Progenitor cell of endocrine pancreas (in vitro differentiated cells): ENCODE measurements at regions not wholly inside any gene's neighbourhood (a gene's known extent, or its start where the extent isn't known, plus 50 kb on each side); places are given as distances from the start of the nearest gene placed in this dataset.

ENCODE experiments used
- DNase-seq: peaks from one replicate; pipeline ENCODE4 v3.0.0; 2021; ENCODE audit warnings: low spot score; ENCODE audit not compliant: unreplicated experiment
- H3K27ac Mint-ChIP-seq: 2 replicates; pipeline ENCODE4 v1.8.0; 2021; ENCODE audit warnings: mild to moderate bottlenecking, moderate library complexity, mixed read lengths
- H3K27me3 Mint-ChIP-seq: 2 replicates; pipeline ENCODE4 v1.8.0; 2021; ENCODE audit warnings: mixed read lengths
- H3K36me3 Mint-ChIP-seq: 2 replicates; pipeline ENCODE4 v1.8.0; 2022; ENCODE audit warnings: mixed read lengths; ENCODE audit not compliant: insufficient read depth
- H3K4me1 Mint-ChIP-seq: 2 replicates; pipeline ENCODE4 v1.8.0; 2021; ENCODE audit warnings: low read depth, mixed read lengths
- H3K4me3 Mint-ChIP-seq: 2 replicates; pipeline ENCODE4 v1.8.0; 2021; ENCODE audit warnings: low read depth, mild to moderate bottlenecking, moderate library complexity, mixed read lengths
- H3K9me3 Mint-ChIP-seq: 2 replicates; pipeline ENCODE4 v1.8.0; 2021; ENCODE audit warnings: low read depth, mixed read lengths
- CTCF ChIP-seq: fragments of 200-600 bp; sonication (generic); IDR thresholded peaks from one replicate; pipeline ENCODE4 v1.5.0; 2021; ENCODE audit warnings: antibody characterized with exemption, mild to moderate bottlenecking; ENCODE audit not compliant: unreplicated experiment

GRCh38 chr6:2462831-2463230 lies 217.4 kb upstream of the GMDS start:
- TF ChIP-seq CTCF: no peak
- H3K36me3 Mint-ChIP-seq: no peaks in the 10 kb centered on the region
- peaks cover 1% of the 10 kb centered on the region for H3K4me1 Mint-ChIP-seq
- no peak for DNase-seq
- H3K4me3 Mint-ChIP-seq: no peak overlapping the region
- peaks cover 16% of the 10 kb centered on the region for H3K27me3 Mint-ChIP-seq
- no peaks in the 10 kb centered on the region for H3K9me3 Mint-ChIP-seq
- H3K27ac Mint-ChIP-seq: no peak overlapping the region

GRCh38 chr6:2460216-2460745 lies 214.9 kb upstream of the GMDS start:
- Mint-ChIP-seq H3K27ac (no peak overlapping the region), H3K4me1 (no peaks in the 10 kb centered on the region), H3K36me3 (no peaks in the 10 kb centered on the region), H3K4me3 (no peak overlapping the region), H3K9me3 (no peaks in the 10 kb centered on the region), H3K27me3 (peaks cover 3% of the 10 kb centered on the region)
- no peak for TF ChIP-seq CTCF
- no peak for DNase-seq

GRCh38 chr6:2454180-2454579 lies 208.8 kb upstream of the GMDS start:
- no peak for DNase-seq
- Mint-ChIP-seq H3K4me1 (no peaks in the 10 kb centered on the region), H3K4me3 (no peak overlapping the region), H3K27ac (no peak overlapping the region), H3K27me3 (peaks cover 8% of the 10 kb centered on the region), H3K36me3 (no peaks in the 10 kb centered on the region), H3K9me3 (no peaks in the 10 kb centered on the region)
- TF ChIP-seq CTCF: no peak

GRCh38 chr6:2450546-2450945 lies 205.1 kb upstream of the GMDS start:
- Mint-ChIP-seq H3K4me1 (peaks cover 2% of the 10 kb centered on the region), H3K4me3 (no peak overlapping the region), H3K27ac (no peak overlapping the region), H3K36me3 (no peaks in the 10 kb centered on the region), H3K27me3 (peaks cover 11% of the 10 kb centered on the region), H3K9me3 (no peaks in the 10 kb centered on the region)
- no peak for DNase-seq
- no peak for TF ChIP-seq CTCF

- no peak for TF ChIP-seq CTCF
- DNase-seq: no peak
- H3K27me3 Mint-ChIP-seq: peaks cover 11% of the 10 kb centered on the region
- H3K27ac Mint-ChIP-seq: no peak overlapping the region
- H3K4me1 Mint-ChIP-seq: peaks cover 2% of the 10 kb centered on the region
- H3K4me3 Mint-ChIP-seq: peak overlapping the region; percentile 74
- no peaks in the 10 kb centered on the region for H3K36me3 Mint-ChIP-seq
- no peaks in the 10 kb centered on the region for H3K9me3 Mint-ChIP-seq
Measured at GRCh38 chr6:2449572-2449940, 204.2 kb upstream of the GMDS start.
